NCI-H2227 (cell line): ENCODE measurements at regions not wholly inside any gene's neighbourhood (a gene's known extent, or its start where the extent isn't known, plus 50 kb on each side); places are given as distances from the start of the nearest gene placed in this dataset.
"Not testable (repeated sequence)": the region's sequence is repeated elsewhere in the genome, so short reads cannot be mapped to it uniquely, and the experiment has no call there.

ENCODE experiments used
- DNase-seq: peaks from one replicate; lab custom pipeline; 2025; ENCODE audit not compliant: unreplicated experiment; lab: John Stamatoyannopoulos, UW

DNA sequence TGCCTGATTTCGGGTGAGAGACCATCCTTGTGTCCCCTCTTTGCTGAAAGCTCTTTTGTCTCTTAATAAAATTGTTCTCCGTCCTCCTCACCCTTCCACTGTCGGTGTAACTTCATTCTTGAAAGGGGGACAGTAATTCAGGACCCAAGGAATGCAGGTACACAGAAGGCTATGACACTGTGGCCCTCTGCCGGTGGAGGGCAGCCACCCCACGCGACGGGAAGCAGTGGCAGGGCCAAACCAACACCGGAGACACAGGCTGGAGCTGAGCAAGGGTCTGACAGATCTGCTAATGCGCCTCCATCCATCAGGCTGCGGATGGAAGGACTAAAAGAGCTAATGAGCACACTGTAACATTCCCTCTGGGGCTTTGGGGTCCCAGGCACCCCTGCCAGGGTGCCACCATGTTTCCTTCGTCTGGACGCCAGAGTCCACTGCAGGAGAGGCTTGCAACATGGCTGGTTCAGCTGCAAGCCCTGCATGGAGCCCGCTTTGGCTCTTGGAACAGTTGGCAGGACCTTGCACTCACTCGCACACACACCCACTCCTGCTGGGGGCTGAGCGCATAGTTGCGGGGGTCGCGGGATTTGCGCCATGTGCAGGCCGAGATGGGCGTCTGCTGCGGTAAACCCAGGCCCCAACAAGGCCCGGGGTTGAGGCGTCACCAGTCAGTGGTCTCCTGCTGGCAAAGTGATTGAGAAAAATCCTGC lies 544.1 kb upstream of the CDH7 start:
- no peak for DNase-seq

DNA sequence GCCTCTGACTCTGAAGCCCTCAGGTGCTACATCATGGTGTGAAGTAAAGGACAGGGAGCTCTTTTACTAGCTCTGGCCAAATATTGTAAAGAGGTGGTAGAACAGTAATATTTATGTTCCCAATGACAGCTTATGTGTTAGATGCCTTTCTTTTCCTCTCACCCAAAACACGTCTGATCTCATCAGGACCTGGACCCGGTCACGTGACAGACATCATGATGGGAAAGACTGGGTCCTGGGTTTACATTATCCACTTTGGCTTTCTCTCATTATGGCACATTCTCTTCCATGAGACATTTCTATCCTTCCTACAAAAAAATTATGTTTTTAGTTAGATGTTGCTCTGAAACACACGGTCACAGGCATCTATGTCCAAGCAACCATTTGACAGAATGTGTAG lies 548.7 kb upstream of the CDH7 start:
- DNase-seq = no peak

DNA sequence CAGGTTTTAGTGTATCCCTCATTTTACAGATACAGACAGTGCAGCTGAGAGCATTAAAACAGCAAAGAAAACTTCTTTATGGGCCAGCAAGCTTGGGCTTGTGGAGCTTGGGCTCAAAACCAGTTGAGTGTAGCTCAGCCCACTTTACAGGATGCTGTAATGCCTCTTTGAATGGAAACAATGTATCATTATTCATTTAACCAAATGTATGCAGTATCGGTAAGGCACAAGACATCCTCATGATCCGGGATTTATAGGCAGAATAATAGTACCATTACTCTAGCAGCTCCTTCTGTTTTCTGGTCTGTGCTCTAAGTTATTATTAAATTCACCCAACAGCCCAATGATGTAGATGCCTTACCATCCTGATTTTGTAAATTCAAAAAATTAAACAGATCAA lies 575.1 kb upstream of the CDH7 start:
- DNase-seq = no peak

DNA sequence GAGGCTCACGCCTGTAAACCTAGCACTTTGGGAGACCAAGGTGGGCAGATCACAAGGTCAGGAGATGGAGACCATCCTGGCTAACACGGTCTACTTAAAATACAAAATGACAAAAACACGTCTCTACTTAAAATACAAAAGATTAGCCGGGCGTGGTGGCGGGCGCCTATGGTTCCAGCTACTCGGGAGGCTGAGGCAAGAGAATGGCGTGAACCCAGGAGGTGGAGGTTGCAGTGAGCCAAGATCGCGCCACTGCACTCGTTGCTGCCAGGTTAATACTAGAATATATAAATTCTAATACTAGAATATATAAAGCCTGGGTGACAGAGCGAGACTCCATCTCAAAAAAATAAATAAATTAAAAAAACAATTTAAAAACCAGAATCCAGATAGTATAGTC lies 588.7 kb upstream of the CDH7 start:
- DNase-seq = not testable (repeated sequence)

DNA sequence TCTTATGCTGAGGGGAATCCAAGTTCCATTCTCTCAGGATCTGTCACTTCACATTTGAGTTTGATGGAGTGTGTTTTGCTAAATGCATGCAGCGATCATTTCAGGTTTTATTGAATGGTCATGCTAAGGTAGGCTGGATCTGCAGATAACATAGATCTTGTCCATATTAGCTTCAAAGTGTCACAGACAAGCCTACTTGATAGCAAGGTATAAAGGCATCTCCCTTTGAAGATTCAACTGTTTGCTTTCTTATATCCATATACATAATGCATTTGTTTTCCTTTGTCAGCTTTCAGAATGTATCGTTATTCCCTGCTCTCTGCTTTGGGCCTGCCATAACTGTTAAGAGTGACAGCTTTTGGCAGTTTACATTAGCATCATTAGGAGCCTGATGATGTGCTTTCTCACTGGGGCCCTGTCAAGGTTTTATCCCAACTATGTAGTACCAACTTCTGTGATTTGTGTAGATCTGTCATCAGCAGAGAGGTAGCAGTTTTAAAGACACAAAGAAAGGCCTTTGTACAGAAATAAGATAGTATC lies 604.3 kb upstream of the CDH7 start:
- no peak for DNase-seq

DNA sequence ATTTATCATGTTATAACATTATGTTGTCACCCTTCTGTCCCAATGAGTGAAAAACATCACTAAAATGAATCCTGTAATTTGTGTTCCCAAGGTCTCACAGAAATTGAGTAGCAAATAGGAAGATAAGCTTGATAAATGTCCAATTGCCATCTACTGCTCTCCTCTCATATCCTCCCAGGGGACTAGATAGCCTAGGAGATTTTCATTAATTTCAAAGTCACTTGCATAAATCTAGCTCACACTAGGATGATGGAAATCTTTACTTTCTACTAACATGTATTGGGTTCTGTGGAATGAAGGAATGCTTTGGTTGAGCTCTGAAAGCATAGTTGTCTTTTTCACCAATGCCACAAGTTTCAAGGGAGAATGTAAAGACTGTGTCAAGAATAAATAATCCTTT lies 605.5 kb upstream of the CDH7 start:
- no peak for DNase-seq

DNA sequence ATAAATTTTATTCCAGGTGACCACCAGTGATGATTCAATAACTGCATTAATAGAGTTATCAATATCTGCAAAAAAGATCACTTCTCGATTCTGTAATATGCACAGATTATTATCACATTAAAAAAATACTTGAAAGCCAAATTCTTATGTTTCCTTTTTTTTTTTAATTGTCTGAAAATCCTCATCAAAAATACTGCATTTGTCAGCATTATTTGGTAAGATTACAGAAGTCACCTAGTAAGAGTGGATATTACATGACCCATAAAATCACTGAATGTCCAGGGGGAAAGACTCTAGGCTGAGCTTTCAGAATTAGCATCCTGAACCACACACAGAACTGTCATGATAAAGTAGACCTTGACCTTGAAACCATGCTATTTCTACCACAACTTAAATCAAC lies 617.2 kb upstream of the CDH7 start:
- DNase-seq = no peak

DNA sequence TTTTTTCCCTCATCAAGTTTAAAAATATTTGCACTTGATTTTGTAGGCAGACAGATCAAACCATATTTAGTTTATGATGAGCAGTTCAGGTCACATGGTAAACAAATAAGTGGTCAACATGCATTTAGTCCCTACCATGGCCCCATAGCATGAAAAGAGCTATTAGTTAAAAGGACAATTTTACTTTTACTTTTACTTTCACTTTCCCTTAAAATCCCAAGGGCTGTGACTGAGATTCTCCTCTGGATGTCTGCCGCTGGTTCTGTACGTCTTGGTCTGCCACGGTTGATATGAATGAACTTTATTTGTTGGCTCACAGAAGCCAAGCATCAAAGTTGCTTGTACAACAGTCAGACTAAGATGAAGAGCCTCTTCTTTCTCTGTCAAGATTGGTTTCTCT lies 626.2 kb upstream of the CDH7 start:
- DNase-seq = no peak

DNA sequence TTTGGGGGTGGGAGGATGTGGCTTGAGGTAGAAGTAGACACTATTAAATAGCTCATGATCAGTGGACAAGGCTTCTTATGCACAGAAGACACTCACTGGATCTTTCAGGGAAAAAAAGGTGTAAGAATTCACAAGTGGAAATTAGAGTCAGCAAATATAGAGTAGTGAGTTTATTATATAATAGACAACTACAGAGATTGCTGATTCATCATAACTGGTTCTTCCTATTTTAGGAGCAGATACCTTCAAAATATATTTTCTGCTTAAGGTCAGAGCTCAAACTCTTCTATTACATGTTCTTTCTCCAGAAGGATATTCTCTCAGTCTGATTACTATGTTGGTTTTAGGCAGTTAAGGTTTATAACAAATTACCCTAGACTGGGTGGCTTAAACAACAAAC lies 646.9 kb upstream of the CDH7 start:
- no peak for DNase-seq

DNA sequence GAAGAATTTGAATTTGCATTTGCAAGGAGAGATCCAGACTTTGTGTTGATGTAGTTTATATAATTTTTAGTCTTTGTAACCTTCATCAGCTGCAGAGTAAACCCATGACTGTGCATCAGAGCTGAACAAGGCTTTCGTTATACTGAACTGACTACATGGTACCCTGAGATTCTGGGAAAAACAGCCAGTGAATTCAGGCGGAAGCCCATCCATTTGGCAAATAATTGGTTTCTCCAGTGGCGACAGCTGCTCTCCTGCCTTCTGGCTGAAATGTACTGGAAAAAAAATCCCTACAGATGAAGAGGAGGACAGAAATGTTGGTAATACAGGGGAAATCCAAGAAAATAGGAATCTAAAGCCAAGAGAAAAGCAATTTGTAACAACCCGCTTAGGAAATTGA lies 657.5 kb upstream of the CDH7 start:
- DNase-seq = peak; percentile 65

DNA sequence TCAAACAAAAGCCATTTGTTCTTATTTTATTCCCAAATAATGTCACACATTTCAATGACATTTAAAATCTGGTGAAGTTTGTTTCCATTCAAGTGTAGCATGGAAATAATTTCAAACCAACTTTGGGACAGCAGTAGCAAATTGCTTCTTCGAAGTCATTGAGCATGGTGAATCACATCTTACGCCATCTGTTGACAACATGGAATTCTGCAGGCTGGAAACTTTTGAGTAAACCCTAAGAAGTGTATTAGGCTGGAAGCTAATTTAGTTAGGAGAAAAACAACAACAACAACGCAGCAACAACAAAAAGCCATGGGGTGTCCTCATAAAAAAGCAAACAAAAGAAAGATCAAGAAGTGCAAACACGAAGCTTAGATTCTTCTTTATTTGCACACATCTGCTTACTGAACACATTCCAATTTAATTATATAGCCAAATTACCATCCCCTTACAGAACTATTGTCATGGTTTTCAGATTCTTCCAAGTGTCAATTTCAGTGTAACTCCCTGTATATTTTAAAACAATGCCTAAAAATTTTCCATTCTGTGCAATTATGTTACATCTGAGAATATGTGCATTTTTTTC lies 659.0 kb upstream of the CDH7 start:
- DNase-seq = peak; percentile 60

DNA sequence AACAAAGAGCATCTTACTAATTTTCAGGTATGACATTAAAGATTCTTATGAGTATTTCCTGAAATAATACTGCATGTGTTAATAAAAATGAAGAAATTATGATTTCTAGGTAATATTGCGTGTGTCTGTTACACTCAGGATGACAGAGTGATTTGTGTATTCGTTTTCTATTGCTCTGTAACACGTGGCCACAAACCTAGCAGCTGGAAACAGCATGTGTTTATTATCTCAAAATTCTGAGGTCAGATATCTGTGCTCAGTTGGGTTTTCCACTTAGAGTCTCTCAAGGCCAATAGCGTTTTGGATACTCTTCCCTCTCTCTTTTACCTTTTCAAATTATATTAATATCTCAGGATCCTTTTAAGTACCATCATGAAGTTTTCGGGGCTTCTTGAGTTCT lies 667.9 kb upstream of the CDH7 start:
- DNase-seq = peak; percentile 56

DNA sequence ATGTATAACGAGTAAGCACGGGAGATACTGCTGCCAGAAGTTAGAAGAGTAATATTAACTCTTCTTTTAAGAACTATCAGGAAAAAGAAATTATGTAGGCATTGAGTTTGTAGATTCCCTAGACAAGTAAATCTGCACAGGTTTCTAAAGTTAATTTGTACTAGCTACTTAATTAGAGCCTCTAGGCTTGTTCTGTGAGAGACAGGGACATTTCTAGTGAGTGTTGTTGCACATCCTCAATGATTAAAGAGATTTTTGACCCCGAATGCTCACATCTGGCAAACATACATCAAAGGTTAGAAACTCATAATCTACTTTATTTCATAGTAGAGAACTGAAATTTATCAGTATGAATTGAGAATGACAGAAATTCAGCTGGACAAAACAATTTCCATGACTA lies 669.0 kb upstream of the CDH7 start:
- no peak for DNase-seq

DNA sequence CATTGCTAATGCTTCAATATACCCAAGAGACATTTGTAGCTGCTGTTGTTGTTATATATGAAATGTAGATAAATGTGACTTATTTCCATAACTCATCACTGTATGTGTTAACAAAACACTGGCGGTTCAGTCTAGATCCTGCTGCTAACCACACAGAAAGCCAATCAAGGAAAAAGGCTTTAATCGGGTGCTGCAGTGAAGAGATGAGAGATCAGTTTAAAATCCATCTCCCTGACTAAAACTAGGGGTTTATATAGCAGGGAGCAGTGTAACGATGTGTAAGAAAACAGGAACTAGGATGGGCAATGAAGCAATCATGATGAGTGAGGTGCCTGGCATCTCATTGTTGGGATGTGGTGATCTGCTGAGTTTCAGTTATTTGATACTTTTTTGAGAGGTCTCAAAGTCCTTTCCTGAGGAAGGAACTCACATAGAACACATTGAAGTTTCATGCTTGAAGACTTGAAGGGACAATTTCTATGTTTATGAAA lies 677.7 kb upstream of the CDH7 start:
- no peak for DNase-seq

DNA sequence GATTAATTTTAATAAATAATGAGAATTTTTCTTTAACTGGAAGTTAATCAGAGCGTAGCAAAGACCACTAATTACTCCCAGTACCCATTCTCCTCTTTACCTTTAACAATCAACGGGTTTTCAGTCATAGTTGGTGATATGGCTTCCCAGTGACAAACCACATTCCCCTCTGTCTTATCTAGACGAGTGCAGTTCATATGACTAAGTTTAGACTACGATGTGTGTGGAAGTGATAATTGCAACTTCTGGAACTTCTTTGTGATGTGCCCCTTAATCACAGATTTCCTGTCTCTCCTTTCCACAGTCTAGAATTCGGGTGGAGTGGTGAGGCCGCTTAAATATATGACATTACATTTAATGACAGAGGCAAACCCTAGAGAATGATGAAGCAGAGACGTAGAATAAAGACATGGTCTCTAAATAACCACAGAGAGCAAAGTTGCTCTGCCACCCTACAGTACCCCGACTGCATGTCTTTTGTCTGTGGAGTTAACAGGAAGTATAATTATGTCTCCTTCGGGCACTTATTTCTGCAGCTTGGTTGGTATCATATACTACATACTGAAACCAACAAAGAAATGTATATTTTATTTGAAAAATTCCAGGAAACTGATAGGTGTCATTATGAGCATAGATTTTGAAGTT lies 693.3 kb upstream of the CDH7 start:
- peak; percentile 72 for DNase-seq

DNA sequence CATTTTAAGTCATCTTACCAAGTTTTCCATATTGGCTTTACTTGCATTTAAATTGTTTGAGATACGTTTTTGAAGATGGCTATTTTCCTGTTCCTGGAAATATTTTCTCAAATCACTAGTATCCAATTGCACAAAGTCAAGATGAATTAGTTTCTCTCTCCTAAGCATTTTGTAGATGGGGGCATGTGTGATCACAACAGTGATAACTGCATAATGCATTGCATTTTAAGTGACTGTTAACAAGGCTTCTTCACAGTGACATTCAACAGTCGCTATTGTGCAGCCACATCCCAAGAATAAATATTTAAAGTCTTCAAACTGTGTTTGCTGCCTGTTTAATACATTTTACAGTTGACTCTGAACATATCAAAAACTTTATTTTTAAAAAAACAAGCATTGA lies 694.2 kb upstream of the CDH7 start:
- no peak for DNase-seq

DNA sequence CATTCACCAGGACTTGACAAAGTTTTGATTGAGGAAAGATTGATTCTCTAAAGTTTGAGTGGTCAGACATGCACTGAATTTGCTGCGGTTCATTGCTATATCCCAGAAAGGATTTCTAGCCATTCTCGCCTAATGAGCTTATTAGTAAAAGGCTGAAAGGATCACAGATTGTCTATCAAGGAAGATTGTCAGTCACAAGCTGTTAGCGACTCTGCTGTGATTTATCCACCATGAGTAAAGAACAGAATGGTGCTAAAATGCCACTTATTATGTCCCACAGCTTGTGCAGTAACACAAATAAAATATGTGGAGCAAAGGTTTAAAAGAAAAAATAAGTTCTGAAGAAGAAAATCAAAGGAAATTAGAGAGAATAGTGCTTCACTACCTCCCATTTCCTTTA lies 701.2 kb upstream of the CDH7 start:
- no peak for DNase-seq

DNA sequence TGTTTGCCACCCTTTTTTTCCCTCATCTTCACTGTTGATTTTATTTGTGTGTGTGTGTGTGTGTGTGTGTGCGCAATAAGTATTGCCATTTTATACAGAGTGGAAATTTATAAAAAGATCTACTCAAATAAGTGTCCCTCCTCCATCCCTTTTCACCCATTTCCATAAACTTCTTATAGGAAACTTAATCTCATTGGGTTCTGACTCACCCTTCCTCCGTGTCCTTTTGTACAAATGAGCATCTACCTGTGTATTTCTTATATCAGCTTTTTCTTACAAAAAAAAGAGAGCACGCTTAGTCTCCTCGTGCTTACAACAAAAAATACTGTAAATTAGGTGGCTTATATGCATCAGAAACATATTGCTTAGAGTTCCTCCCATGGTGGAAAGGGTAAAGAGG lies 711.2 kb upstream of the CDH7 start:
- no peak for DNase-seq

DNA sequence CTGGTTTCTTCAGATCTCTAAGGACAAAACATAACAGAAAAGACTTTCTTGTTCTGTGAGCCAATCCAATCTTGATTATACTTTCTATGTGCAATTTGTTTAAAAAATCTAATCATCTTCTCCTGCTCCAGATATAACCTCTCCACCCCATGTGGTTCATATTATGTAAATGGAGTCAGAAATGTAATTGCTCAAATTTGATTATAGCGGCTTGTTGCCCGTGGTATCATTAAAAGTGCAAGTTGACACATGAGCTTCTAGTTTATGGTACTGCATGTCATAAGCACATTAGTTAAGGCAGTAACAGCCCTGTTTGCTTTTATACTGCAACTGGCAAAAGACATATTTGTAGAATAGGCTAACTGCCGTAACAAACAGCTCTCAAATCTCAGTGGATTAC lies 715.1 kb upstream of the CDH7 start:
- no peak for DNase-seq

DNA sequence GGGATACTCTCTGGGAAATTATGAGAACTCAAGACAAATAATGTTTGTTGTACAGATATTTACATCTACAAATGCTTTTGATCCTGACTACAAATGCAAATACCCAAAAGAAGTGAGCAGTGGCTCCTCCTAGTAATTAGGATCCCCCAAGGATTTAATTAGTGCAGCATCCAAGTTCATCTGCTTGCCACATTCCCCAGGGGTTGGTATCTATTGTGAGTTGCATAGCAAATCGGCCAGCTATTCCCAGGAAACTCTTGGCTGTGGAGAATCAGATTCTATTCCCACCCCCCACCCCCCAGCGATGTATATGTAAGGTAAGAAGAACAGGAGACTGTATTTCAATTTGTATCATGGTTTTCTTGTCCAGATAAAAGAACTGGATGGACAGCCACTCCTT lies 725.1 kb upstream of the CDH7 start:
- no peak for DNase-seq

DNA sequence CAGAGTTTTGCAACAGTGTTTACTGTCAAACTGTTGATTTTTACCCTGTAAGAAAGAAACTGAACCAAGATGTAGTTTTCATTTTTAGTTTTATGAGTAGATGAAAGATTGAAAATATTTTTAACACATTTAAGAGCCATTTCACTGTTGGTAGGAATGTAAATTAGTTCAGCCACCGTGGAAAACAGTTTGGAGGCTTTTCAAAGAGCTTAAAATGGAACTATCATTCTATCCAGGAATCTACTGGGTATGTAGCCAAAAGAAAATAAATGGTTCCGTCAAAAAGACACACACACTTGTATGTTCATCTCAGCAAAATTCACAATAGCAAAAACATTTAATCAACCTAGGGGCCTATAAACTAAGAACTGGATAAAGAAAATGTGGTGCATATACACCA lies 729.8 kb upstream of the CDH7 start:
- DNase-seq = no peak

DNA sequence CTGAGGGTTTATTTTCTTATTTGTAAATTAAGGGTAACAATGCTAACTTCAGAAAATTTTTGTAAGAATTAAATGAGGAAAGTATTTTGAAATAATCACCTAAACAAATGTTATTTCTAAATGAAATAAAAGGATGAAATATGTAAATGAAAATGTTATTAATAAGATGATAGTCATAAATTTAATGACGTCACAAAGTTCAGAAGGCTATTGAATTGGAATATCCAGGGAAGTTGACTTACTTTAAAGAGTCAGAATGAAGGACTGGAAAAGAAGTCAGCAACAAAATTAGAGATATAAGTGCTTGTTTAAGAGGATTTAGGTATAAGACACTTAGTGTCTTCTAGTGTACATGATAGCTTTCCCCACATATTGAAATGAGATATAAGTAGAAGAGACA lies 732.6 kb upstream of the CDH7 start:
- no peak for DNase-seq
